Kidney tubule cell (primary cell): ENCODE measurements at regions not wholly inside any gene's neighbourhood (a gene's known extent, or its start where the extent isn't known, plus 50 kb on each side); places are given as distances from the start of the nearest gene placed in this dataset.
"Not testable (repeated sequence)": the region's sequence is repeated elsewhere in the genome, so short reads cannot be mapped to it uniquely, and the experiment has no call there.

Experiments
- DNase-seq: peaks from one replicate; pipeline ENCODE4 v3.0.0-alpha.2; 2018; ENCODE audit warnings: low spot score

DNA sequence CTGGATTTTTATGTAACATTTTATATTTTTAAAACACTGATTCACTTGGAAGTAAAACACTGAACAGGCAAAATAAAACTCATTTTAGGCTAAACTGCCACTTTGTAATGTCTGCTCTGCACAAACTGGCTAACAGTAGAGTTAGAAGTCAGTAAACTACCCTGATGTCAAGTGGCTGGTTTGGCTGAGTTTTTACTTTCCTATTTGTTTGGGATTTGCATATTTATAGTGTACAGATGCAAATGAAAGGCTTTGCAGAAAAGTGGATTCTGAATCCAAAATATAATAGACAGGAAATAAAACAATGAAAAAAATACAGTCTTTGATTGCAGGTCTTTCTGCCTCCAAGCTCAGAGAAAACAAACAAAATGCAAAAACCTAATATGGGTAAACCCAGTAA lies 213.1 kb downstream of the CDH26 start:
- DNase-seq, result no peak

DNA sequence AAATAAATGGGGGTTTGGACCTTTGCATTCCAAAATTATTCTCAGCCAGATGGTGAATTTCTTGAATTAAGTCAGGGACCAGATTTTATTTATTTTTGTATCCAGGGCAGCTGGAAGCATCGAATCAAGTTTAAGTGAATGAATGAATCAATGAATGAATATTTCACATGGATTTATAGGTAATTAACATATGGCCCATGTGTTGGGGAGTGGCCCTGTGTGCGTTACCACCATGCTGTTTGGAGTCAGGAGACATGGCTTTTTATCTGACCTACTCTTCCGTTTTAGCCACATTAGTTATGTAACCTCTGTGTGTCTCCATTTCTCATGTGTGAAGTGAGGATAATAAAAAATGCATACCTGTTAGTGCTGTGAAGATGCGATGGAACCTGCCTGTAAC lies 213.5 kb downstream of the CDH26 start:
- no peak for DNase-seq

GRCh38 chr20:60172346-60172984 lies 214.2 kb downstream of the CDH26 start:
- DNase-seq, result no peak

GRCh38 chr20:60177080-60177479 lies 218.9 kb downstream of the CDH26 start:
- DNase-seq, result no peak

GRCh38 chr20:60180986-60181385 lies 222.8 kb downstream of the CDH26 start:
- no peak for DNase-seq

- DNase-seq, result no peak
These were observed 228.2 kb downstream of the CDH26 start for GRCh38 chr20:60186412-60186811.

DNA sequence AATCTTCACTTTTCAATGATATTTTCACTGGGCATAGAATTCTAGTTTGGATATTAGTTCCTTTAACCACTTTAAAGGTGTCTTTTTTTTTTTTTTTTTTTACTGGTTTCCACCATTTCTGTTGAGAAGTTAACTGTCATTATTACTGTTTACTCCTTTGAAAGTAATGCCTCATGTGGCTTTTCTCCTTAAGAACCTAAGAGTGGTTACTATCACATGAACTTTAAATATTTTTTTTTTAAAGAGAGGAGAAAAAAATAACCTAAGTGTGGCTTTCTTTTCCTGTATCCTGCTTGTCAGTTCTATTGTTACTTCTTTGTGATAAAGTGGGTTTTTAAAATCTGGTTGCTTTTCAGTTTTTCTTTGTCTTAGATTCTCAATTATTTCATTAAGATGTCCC lies 229.5 kb downstream of the CDH26 start:
- DNase-seq, result no peak

DNA sequence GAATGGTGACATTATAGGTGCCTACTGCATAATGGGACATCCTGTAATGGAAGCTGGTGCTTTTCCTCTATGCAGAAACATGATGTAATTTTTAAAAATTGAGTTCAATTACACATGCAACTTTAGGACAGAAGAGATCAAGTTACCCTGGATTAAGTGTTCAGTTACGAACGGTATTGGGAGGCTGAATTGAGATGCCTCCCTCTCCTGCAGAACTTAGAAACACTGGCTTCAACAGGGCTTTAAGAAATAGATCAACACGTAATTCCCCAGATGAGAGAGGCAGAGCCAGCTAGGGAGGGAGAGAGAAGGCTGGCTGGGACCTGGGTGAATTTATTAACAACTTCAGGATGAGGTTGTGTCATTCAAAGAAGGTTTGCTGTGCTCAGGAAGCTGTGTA lies 232.8 kb downstream of the CDH26 start:
- DNase-seq, result no peak

GRCh38 chr20:60192326-60192725 lies 234.1 kb downstream of the CDH26 start:
- DNase-seq, result no peak

GRCh38 chr20:60199132-60199531 lies 240.9 kb downstream of the CDH26 start:
- DNase-seq, result not testable (repeated sequence)

DNA sequence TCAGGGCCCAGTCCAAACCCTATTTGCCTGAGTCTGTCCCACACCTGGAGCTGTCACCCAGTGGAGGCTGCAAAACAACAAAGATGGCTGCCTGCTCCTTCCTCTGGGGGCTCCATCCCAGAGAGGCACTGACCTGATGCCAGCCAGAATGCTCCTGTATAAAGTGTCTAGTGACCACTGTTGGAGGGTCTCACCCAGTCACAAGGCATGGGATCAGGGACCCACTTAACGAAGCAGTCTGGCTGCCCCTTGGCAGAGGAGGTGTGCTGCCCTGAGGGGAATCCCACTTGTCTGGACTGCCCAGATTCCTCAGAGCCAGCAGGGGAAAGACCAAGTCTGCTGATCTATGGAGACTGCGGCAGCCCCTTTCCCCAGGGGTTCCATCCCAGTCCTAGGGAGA lies 241.6 kb downstream of the CDH26 start:
- DNase-seq, result no peak

- DNase-seq, result no peak
These were observed 242.2 kb downstream of the CDH26 start for GRCh38 chr20:60200305-60200918.

DNA sequence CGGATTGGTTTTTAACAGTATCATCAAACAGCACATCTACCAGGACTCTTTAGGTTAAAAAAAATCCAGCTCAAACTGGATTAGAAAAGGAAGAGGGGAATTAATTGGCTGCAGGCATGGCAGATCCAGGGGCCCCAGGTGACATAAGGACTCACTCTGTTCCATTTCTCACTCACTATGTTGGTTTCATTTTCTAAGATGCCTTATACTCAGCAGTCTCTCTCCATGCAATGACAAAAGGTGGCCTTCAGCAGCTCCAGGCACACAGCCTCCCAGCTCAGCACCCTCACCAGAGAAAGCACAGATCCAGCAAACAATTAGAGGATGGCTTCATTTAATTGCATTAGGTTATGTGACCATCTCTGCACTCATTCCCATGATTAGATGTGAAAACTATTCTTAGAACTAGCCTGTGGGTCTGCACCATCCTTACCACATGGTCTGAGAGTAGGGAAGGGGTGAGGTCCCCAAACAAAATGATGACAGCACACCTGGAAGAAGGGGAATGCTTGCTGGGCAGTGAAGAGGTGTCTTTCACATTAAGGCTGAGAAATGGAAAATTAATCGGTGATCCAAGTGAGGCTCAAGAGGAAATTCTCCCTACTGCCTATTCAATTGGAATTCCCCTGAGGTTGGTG lies 243.1 kb downstream of the CDH26 start:
- no peak for DNase-seq

- DNase-seq, result no peak
These were observed 243.8 kb downstream of the CDH26 start for GRCh38 chr20:60202046-60202445.

DNA sequence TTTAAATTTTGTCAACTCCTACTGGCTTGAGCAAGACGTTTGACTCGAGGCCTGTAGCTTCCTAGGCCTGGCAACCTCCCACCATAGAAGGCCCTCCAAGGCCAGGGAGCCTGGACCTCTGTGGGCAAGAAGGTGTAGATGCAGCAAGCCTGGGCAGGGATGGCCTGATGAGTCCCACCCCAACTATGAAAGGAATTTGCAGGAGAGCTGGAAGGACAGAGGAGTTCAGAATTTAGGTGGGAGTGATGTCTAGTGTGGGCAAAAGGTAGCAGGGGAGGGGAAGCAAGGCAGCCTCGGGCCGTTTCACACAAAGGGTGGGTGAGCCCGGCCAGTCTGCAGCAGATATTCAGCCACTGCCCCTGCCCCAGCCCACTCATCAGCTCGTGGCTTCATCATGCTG lies 245.2 kb downstream of the CDH26 start:
- peak; percentile 35 for DNase-seq

GRCh38 chr20:60204601-60205000 lies 246.4 kb downstream of the CDH26 start:
- DNase-seq, result no peak

DNA sequence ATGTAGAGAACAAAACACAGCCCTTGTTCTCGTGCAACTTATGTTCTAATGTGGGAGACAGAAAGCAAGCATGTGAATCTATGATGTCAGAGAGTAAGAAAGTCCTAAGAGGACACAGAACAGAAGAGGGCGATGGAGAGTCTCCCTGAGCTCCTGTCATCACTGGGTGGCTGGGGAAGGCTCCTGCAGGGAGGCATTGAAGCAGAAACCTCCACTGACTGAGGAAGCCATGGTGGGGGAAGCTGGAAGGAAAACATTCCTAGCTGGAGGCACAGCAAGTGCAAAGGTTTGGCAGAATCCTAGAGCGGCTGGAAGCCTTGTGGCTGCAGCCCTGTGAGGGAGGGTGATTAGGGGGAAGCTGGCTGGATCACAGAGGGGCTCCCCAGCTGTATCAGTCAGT lies 248.0 kb downstream of the CDH26 start:
- peak; percentile 83 for DNase-seq

DNA sequence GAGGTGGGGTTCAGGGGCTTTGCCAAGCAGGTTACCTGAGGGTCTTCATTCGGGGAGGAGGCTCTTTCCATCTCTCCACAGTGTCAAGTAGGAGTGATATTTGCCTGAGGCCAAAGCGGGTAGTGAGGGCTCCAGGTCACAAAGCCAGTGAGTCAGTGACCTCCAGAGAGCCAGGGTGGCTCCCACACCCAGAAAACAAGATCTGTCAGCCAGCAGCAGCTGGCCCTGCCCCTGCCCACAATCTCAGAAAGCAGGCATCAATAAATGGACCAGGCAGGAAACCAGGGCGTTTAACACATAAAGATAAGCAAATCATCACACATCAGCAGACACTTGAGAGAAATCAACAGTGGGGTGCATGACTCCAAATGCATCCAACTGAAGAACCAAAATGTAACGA lies 250.8 kb downstream of the CDH26 start:
- no peak for DNase-seq

GRCh38 chr20:60210779-60211617 lies 252.8 kb downstream of the CDH26 start:
- peak; percentile 57 for DNase-seq

DNA sequence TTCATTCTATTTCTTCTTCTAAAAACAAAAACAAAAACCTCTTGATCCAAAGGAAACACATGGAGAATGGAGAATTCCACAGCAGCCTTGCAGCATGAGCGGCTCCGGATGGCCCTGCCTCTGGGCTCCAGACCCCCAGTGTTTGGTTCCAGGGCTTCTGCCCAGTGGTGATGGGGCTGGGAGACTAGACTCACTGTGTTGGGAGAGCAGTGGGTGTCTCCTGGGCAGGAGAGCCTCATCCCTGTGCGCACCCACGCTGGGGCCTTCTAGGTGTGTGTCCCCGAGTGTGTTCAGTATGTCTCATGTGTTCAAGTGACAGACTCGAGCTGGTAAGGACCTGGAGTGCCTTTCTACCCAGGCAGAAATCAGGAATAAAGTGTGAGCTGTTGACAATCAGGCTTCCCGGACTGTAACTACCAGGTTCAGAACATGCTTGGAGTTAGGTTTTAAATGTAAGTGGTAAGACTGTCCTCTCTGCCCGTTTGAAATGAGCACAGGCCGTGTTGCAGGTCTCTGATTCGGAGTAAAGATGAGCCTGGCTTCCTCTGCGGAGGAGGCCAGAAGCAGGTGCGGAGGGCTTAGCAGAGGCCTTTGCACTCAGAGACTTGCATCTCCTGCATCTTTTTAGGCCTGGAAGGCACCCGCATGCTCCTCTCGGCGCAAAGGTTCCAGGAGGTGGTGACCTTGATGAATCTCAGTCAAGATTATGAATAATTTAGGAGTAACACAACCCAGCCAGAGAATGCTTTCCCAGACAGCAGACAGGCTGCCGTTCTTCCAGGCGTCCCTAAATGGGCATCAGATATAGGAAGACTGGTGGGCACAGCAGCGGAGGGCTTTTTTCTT lies 253.6 kb downstream of the CDH26 start:
- DNase-seq, result no peak

DNA sequence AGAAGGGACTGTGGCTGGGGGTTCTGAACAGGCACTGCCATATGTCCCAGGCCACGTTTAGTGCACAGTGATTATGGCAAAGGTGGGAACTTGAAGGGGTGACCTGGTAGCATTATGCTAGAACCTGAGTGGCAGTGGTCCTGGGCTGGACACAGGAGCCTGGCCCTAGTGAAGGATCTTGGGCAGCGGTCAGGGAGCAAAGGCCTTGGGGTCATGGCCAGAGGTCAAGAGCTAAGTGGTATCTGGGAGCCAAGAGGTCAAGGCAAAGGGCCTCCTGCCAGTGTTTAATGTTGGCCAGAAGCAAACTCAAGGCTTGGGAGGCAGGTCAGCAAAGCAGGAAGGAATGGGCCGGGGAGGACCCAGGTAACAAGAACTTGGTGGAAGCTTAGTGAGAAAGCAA lies 254.5 kb downstream of the CDH26 start:
- no peak for DNase-seq
